ENCODE measurements at regions not wholly inside any gene's neighbourhood (a gene's known extent, or its start where the extent isn't known, plus 50 kb on each side); places are given as distances from the start of the nearest gene placed in this dataset.
"Not testable (repeated sequence)": the region's sequence is repeated elsewhere in the genome, so short reads cannot be mapped to it uniquely, and the experiment has no call there.

GRCh38 chr13:65125236-65125635 is 2104.9 kb downstream of the PCDH9 start:
- H3K4me1 ChIP-seq (ENCODE audit: insufficient read depth), result no peaks in the 10 kb centered on the region
- H3K9me3 ChIP-seq, result no peaks in the 10 kb centered on the region
- DNase-seq, result no peak
- TF ChIP-seq EP300 (IDR thresholded peaks at IDR 0.05) (no peak), POLR2A (IDR thresholded peaks at IDR 0.05) (no peak)
- TF ChIP-seq, protein P1, sequence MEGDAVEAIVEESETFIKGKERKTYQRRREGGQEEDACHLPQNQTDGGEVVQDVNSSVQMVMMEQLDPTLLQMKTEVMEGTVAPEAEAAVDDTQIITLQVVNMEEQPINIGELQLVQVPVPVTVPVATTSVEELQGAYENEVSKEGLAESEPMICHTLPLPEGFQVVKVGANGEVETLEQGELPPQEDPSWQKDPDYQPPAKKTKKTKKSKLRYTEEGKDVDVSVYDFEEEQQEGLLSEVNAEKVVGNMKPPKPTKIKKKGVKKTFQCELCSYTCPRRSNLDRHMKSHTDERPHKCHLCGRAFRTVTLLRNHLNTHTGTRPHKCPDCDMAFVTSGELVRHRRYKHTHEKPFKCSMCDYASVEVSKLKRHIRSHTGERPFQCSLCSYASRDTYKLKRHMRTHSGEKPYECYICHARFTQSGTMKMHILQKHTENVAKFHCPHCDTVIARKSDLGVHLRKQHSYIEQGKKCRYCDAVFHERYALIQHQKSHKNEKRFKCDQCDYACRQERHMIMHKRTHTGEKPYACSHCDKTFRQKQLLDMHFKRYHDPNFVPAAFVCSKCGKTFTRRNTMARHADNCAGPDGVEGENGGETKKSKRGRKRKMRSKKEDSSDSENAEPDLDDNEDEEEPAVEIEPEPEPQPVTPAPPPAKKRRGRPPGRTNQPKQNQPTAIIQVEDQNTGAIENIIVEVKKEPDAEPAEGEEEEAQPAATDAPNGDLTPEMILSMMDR (IDR thresholded peaks at IDR 0.05), result no peak
- 2 to 9% (median 2%) methylated on average over 1 of the region's 1 CpG for WGBS, 3 donors
- no peak overlapping the region for H3K4me3 ChIP-seq
- no peaks in the 10 kb centered on the region for H3K36me3 ChIP-seq
- H3K27ac ChIP-seq, result no peak overlapping the region
- intact Hi-C loops (cut with DNase I), result no loop called here
- no peaks in the 10 kb centered on the region for H3K27me3 ChIP-seq

GRCh38 chr13:65112531-65112941 is 2117.6 kb downstream of the PCDH9 start:
- H3K4me3 ChIP-seq, result no peak overlapping the region
- TF ChIP-seq EP300 (IDR thresholded peaks at IDR 0.05) (no peak), POLR2A (IDR thresholded peaks at IDR 0.05) (no peak)
- TF ChIP-seq, protein P1 (IDR thresholded peaks at IDR 0.05), result no peak
- H3K9me3 ChIP-seq, result no peaks in the 10 kb centered on the region
- H3K27me3 ChIP-seq, result no peaks in the 10 kb centered on the region
- intact Hi-C loops (cut with DNase I), result no loop called here
- H3K27ac ChIP-seq, result no peak overlapping the region
- H3K4me1 ChIP-seq (ENCODE audit: insufficient read depth), result no peaks in the 10 kb centered on the region
- DNase-seq, result no peak
- 66 to 72% (median 69%) methylated on average over 3 of the region's 3 CpGs for WGBS, 3 donors
- H3K36me3 ChIP-seq, result no peaks in the 10 kb centered on the region

DNA sequence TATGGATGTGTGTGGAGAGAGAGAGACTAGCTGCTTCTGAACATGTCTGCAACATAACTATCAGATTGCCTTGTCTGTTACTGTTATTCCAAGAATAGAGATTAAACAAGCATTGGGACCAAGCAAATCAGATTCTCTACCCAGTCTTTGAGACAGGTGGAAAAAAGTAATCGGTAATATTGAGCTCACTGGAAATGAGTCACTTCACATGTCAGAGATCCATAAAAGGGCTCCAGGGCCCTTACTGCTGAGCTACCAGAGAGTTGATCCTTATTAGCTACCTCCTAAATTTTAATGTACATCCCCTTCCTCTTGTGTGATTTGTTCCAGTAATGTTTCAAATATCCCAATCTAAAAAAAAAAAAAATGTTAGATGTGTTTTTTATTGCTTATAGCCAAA is 2118.0 kb downstream of the PCDH9 start:
- TF ChIP-seq EP300 (IDR thresholded peaks at IDR 0.05) (no peak), POLR2A (IDR thresholded peaks at IDR 0.05) (no peak)
- TF ChIP-seq, protein P1 (IDR thresholded peaks at IDR 0.05), result no peak
- H3K4me1 ChIP-seq (ENCODE audit: insufficient read depth), result no peaks in the 10 kb centered on the region
- H3K9me3 ChIP-seq, result no peaks in the 10 kb centered on the region
- H3K4me3 ChIP-seq, result no peak overlapping the region
- H3K27me3 ChIP-seq, result no peaks in the 10 kb centered on the region
- intact Hi-C loops (cut with DNase I), result no loop called here
- WGBS, 3 donors, result 84 to 100% (median 86%) methylated on average over 1 of the region's 1 CpG
- no peaks in the 10 kb centered on the region for H3K36me3 ChIP-seq
- H3K27ac ChIP-seq, result no peak overlapping the region
- DNase-seq, result no peak

DNA sequence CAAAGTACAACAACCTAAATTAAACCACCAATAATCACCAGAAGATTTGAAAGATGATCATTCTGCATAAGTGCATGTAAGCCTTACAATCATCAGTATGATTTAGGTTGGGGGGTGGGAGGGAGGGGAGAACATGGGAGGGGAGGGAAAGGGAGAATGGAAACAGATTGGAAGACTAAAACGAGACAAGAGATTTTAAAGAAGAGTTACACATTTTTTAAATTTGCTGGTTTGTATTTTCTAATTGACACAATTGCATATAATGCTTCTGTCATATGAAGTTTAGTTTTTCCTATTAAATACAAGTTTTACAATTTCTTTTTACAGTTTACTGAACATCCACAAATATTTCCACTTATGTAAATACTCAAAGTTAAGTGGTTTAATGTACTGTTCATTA is 2118.9 kb downstream of the PCDH9 start:
- 31 to 45% (median 45%) methylated on average over 1 of the region's 1 CpG for WGBS, 3 donors
- Histone ChIP-seq H3K4me3 (no peak overlapping the region), H3K9me3 (no peaks in the 10 kb centered on the region), H3K4me1 (ENCODE audit: insufficient read depth) (no peaks in the 10 kb centered on the region), H3K27me3 (no peaks in the 10 kb centered on the region), H3K36me3 (no peaks in the 10 kb centered on the region), H3K27ac (no peak overlapping the region)
- TF ChIP-seq POLR2A (IDR thresholded peaks at IDR 0.05) (no peak), EP300 (IDR thresholded peaks at IDR 0.05) (no peak)
- TF ChIP-seq, protein P1 (IDR thresholded peaks at IDR 0.05), result no peak
- intact Hi-C loops (cut with DNase I), result no loop called here
- no peak for DNase-seq

DNA sequence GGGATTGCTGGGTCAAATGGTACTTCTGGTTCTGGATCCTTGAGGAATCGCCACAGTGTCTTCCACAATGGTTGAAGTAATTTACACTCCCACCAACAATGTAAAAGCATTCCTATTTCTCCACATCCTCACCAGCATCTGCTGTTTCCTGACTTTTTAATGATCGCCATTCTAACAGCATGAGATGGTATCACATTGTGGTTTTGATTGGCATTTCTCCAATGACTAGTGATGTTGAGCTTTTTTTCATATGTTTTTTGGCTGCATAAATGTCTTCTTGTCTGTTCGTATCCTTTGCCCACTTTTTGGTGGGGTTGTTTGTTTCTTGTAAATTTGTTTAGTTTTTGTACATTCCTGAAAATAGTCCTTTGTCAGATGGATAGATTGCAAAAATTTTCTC is 2125.7 kb downstream of the PCDH9 start:
- WGBS, 3 donors, result 77 to 89% (median 80%) methylated on average over 3 of the region's 3 CpGs
- H3K9me3 ChIP-seq; H3K27ac ChIP-seq; H3K36me3 ChIP-seq; H3K4me1 ChIP-seq (ENCODE audit: insufficient read depth); H3K27me3 ChIP-seq; H3K4me3 ChIP-seq; DNase-seq: not testable (repeated sequence)
- intact Hi-C loops (cut with DNase I), result loop anchor here in 1 of 4 donors (5.0 kb wide), 1 partner anchor 1048 kb away; no protein-coding TSS in a partner anchor

Data from ovary (tissue), 7 donors.